Adipocyte (in vitro differentiated cells): ENCODE measurements at regions not wholly inside any gene's neighbourhood (a gene's known extent, or its start where the extent isn't known, plus 50 kb on each side); places are given as distances from the start of the nearest gene placed in this dataset.
A peak's percentile ranks its signal among the peaks of the same experiment; 100 is the strongest.
"Not testable (repeated sequence)": the region's sequence is repeated elsewhere in the genome, so short reads cannot be mapped to it uniquely, and the experiment has no call there.

Experiments
- DNase-seq: peaks from one replicate; pipeline ENCODE4 v3.0.0-alpha.2; 2015; ENCODE audit warnings: low read depth
- H3K27me3 ChIP-seq: replicated peaks from 2 replicates; pipeline ENCODE4 v1.7.0; 2013; ENCODE audit warnings: mild to moderate bottlenecking, low read length, moderate library complexity; ENCODE audit not compliant: control insufficient read depth, insufficient read depth
- H3K36me3 ChIP-seq: 2 replicates; pipeline ENCODE4 v1.7.0; 2013; ENCODE audit warnings: low read length, mild to moderate bottlenecking, moderate library complexity; ENCODE audit not compliant: control insufficient read depth, insufficient read depth, severe bottlenecking
- H3K4me1 ChIP-seq: 2 replicates; pipeline ENCODE4 v1.7.0; 2013; ENCODE audit warnings: mild to moderate bottlenecking, low read length, moderate library complexity; ENCODE audit not compliant: control insufficient read depth, insufficient read depth
- H3K4me3 ChIP-seq: 2 replicates; pipeline ENCODE4 v1.7.0; 2013; ENCODE audit warnings: mild to moderate bottlenecking, low read length, moderate library complexity
- H3K9ac ChIP-seq: 2 replicates; pipeline ENCODE4 v1.7.0; 2013; ENCODE audit warnings: mild to moderate bottlenecking, low read length, moderate library complexity
- H3K9me3 ChIP-seq: 2 replicates; pipeline ENCODE4 v1.7.0; 2013; ENCODE audit warnings: mild to moderate bottlenecking, low read length, moderate library complexity; ENCODE audit not compliant: control insufficient read depth

DNA sequence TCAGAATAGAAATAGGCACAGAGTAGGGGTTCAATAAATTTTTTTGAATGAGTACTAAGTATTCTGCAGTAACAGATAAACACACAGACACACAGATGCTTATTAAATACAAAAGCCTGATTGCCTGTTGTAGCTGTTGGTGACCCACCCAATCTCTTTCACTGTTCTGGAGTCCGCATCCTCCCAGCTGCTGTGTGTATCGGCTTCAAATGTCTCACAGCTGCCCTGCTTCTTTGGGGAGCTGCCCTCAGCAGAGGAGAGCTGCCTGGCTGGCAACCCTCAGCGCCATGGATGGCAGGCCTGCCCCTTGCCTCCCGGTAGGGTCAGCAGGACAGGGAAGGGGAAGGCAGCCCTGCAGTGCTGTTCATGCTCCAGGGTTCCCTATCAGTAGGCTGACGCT lies 50.5 kb upstream of the PRNP start:
- H3K27me3 ChIP-seq, result no peaks in the 10 kb centered on the region
- no peaks in the 10 kb centered on the region for H3K9me3 ChIP-seq
- no peak overlapping the region for H3K9ac ChIP-seq
- no peak for DNase-seq
- H3K4me3 ChIP-seq, result no peak overlapping the region
- no peaks in the 10 kb centered on the region for H3K36me3 ChIP-seq
- peaks cover 18% of the 10 kb centered on the region for H3K4me1 ChIP-seq

DNA sequence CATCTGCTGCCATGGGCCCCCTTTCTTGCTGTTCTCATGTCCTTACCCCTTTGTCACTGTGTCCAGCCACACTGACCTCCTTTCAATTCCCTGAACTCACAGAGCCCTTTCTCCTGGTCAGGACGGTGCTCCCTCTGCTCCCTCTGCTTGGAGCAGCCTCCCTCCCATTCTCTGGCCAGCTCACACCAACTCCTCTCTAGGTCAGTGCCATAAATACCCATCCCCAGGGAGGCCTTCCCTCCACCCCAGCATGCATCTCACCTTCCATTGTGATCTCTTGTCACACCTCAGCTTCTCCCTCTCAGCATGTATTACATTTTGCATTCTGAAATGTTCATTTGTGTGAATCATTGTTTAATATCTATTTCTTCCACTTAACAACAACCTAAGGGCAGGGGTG lies 50.9 kb upstream of the PRNP start:
- DNase-seq, result no peak
- H3K27me3 ChIP-seq, result no peaks in the 10 kb centered on the region
- no peak overlapping the region for H3K9ac ChIP-seq
- H3K36me3 ChIP-seq, result no peaks in the 10 kb centered on the region
- no peaks in the 10 kb centered on the region for H3K9me3 ChIP-seq
- H3K4me3 ChIP-seq, result no peak overlapping the region
- H3K4me1 ChIP-seq, result peaks cover 18% of the 10 kb centered on the region

DNA sequence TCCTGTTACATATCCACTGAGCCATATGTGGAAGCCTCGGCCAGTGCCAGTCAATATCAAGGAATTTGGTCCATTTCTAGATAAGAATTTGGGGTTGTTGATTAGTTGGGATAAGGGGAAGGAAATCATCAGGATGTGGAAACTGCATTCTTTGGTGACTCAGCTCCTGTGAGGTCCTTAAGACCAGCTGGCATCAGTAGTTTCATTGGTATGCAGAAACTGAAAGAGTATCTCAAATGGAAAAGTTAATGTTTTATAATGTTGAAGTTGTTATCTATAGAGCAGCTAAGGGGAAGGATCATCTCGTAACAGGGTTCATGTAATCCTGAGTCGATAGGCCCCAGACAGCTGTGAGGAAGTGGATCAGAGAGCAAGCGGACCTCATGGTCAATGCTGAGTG lies 52.5 kb upstream of the PRNP start:
- Histone ChIP-seq H3K27me3 (no peaks in the 10 kb centered on the region), H3K9me3 (no peaks in the 10 kb centered on the region), H3K9ac (peak overlapping the region; percentile 49), H3K36me3 (no peaks in the 10 kb centered on the region), H3K4me1 (peaks cover 18% of the 10 kb centered on the region), H3K4me3 (no peak overlapping the region)
- DNase-seq, result peak; percentile 86

DNA sequence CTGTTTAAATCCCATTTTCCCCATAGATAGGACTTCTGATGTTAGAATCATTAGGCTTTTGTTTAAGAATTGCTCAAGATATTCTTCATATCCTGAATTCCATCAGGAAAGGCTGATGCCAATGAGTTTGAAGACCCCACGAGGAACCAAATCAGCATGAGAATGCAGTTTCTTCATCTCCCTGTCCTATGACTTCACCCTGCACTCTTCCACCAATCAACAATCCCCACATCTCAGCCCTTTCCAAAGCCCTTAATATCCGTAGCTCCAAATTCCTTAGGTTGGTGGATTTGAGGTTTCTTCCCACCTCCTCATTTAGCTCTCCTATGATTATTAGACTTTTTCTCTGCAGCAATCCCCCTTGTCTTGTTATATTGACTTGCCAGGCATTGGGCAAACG lies 52.9 kb upstream of the PRNP start:
- H3K9ac ChIP-seq, result peak overlapping the region; percentile 49
- no peak for DNase-seq

DNA sequence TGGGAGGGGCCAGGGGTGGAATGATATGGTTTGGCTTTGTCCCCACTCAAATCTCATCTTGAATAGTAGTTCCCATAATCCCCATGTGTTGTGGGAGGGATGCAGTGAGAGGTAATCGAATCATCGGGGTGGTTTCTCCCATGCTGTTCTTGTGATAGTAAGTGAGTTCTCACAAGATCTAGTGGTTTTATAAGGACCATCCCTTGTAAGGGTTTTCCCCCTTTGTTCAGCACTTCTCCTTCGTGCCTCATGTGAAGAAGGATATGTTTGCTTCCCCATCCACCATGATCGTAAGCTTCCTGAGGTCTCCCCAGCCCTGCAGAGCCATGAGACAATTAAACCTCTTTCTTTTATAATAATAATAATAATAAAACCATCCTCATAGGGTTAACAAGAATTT lies 53.4 kb upstream of the PRNP start:
- no peak for DNase-seq
- H3K9ac ChIP-seq, result peak overlapping the region; percentile 49
- H3K4me1 ChIP-seq, result peaks cover 18% of the 10 kb centered on the region
- no peaks in the 10 kb centered on the region for H3K27me3 ChIP-seq
- no peak overlapping the region for H3K4me3 ChIP-seq
- no peaks in the 10 kb centered on the region for H3K9me3 ChIP-seq
- H3K36me3 ChIP-seq, result no peaks in the 10 kb centered on the region

More for the DNA sequence above, 52.9 kb upstream of the PRNP start:
- H3K4me1 ChIP-seq, result peaks cover 18% of the 10 kb centered on the region
- H3K9me3 ChIP-seq, result no peaks in the 10 kb centered on the region
- no peaks in the 10 kb centered on the region for H3K27me3 ChIP-seq
- H3K36me3 ChIP-seq, result no peaks in the 10 kb centered on the region
- no peak overlapping the region for H3K4me3 ChIP-seq

DNA sequence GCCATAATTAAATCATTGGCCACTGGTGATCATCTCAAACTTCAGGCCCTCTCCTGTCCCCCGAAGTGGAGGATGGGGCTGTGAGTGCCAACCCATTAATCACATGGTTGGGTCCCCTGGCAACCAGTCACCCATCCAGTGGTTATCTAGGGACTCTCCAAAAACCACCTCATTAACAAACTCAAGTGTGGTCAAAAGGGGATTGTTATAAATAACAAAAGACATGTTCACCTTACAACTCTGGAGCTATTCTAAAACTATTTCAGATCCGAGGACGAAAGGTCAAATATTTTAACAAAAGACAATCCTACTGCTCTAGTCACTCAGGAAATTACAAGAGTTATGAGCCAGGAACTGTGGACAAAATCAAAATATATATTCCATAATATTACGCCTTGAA lies 60.0 kb upstream of the PRNP start:
- Histone ChIP-seq H3K4me3 (no peak overlapping the region), H3K4me1 (no peaks in the 10 kb centered on the region), H3K36me3 (no peaks in the 10 kb centered on the region), H3K9ac (no peak overlapping the region), H3K9me3 (peaks cover 6% of the 10 kb centered on the region), H3K27me3 (no peaks in the 10 kb centered on the region)
- no peak for DNase-seq

DNA sequence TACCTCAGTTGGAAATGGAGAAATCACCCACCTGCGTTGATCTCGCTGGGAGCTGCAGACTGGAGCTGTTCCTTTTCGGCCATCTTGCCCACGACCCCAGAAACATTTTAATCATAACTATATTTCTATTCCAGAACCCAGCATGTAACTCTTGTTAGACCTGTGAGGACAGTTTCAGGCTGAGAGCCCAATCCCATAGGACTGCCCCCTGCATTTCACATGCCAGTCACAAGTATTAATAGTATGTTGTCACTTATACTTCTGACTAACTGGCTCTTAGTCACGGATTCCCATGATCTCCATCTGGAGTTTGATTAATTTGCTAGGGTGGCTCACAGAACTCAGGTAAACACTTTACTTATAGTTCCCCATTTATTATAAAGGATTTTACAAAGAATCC lies 60.6 kb upstream of the PRNP start:
- no peak overlapping the region for H3K9ac ChIP-seq
- H3K9me3 ChIP-seq, result peaks cover 6% of the 10 kb centered on the region
- H3K27me3 ChIP-seq, result no peaks in the 10 kb centered on the region
- no peak overlapping the region for H3K4me3 ChIP-seq
- no peak for DNase-seq
- no peaks in the 10 kb centered on the region for H3K36me3 ChIP-seq
- no peaks in the 10 kb centered on the region for H3K4me1 ChIP-seq

DNA sequence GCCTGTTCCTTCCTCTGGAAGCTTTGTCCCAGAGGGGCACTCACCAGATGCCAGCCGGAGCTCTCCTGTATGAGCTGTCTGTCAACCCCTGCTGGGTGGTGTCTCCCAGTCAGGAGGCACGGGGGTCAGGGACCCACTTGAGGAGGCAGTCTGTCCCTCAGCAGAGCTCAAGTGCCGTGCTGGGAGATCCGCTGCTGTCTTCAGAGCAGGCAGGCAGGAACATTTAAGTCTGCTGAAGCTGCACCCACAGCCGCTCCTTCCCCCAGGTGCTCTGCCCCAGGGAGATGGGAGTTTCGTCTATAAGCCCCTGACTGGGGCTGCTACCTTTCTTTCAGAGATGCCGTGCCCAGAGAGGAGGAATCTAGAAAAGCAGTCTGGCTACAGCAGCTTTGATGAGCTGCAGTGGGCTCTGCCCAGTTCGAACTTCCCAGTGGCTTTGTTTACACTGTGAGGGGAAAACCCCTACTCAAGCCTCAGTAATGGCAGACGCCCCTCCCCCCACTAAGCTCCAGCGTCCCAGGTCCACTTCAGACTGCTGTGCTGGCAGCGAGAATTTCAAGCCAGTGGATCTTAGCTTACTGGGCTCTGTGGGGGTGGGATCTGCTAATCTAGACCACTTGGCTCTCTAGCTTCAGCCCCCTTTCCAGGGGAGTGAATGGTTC lies 61.5 kb upstream of the PRNP start:
- H3K9me3 ChIP-seq, result not testable (repeated sequence)

DNA sequence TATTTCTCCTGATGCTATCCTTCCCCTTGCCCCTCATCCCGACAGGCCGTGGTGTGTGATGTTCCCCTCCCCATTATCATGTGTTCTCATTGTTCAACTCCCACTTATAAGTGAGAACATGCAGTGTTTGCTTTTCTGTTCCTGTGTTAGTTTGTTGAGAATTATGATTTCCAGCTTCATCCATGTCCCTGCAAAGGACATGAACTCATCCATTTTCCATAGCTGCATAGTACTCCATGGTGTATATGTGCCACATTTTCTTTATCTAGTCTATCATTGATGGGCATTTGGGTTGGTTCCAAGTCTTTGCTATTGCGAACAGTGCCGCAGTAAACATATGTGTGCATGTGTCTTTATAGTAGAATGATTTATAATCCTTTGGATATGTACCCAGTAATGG lies 67.1 kb upstream of the PRNP start:
- H3K4me1 ChIP-seq, DNase-seq, H3K36me3 ChIP-seq, H3K9me3 ChIP-seq, H3K9ac ChIP-seq, H3K4me3 ChIP-seq, H3K27me3 ChIP-seq: not testable (repeated sequence)

More for the DNA sequence above, 61.5 kb upstream of the PRNP start:
- DNase-seq, H3K9ac ChIP-seq, H3K4me3 ChIP-seq, H3K36me3 ChIP-seq, H3K27me3 ChIP-seq, H3K4me1 ChIP-seq: not testable (repeated sequence)

DNA sequence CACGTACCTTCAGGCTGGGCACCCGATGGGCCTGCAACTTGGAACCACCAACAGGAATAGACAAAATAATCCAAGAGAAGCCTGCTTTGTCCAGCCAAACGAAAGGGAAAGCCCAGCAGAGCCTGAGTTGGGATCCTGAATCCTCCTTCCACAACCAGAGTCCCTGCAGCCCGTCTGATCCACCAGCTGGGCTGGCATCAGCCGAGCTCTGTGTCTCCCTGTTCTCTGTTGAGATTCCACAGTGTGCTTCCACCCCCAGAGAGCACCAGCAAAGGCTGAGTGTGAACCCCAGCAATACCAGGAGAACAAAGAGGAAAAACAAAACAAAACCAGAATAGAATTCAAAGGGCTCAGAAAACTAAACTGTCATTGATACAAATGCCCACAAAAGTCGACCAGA lies 68.8 kb upstream of the PRNP start:
- H3K27me3 ChIP-seq, result no peaks in the 10 kb centered on the region
- H3K36me3 ChIP-seq, result no peaks in the 10 kb centered on the region
- DNase-seq, result no peak
- H3K4me1 ChIP-seq, result peaks cover 11% of the 10 kb centered on the region
- peaks cover 5% of the 10 kb centered on the region for H3K9me3 ChIP-seq
- H3K9ac ChIP-seq, result no peak overlapping the region
- H3K4me3 ChIP-seq, result no peak overlapping the region

DNA sequence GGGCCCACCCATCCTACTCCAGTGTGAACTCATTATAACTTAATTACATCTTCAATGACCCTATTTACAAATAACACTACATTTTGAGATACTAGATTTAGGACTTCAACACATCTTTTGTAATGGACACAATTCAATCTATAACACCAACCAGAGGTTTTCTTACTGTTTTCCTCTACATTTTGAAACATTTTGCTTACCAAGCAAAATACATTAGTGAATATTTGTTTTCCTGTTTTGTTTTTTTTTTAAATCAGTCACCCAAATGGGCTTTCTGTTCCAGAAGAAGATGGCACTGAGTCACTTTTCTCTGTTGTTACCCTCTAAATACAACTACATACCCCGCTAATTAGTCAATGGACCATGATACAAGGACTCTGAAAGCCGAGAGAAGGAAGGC lies 69.2 kb upstream of the PRNP start:
- Histone ChIP-seq H3K9me3 (peaks cover under 1% of the 10 kb centered on the region), H3K36me3 (no peaks in the 10 kb centered on the region), H3K4me1 (peaks cover 11% of the 10 kb centered on the region), H3K9ac (no peak overlapping the region), H3K27me3 (no peaks in the 10 kb centered on the region), H3K4me3 (no peak overlapping the region)
- DNase-seq, result no peak
